H9 (cell line): ENCODE measurements at regions not wholly inside any gene's neighbourhood (a gene's known extent, or its start where the extent isn't known, plus 50 kb on each side); places are given as distances from the start of the nearest gene placed in this dataset.

ENCODE experiments used
- DNase-seq: peaks from one replicate; pipeline ENCODE4 v3.0.0-alpha.2; 2017
- H2AFZ ChIP-seq: one replicate; pipeline ENCODE4 v1.6.1; 2013; ENCODE audit warnings: mild to moderate bottlenecking, low read length, control low read depth, moderate library complexity
- H2AK5ac ChIP-seq: 2 replicates; pipeline ENCODE4 v1.6.1; 2013; ENCODE audit warnings: low read length, control low read depth, mixed read lengths; ENCODE audit not compliant: insufficient read length
- H2BK120ac ChIP-seq: one replicate; pipeline ENCODE4 v1.6.1; 2013; ENCODE audit warnings: low read depth, mild to moderate bottlenecking, low read length, control low read depth, inconsistent platforms; ENCODE audit not compliant: poor library complexity, severe bottlenecking
- H2BK12ac ChIP-seq: 2 replicates; pipeline ENCODE4 v1.6.1; 2013; ENCODE audit warnings: low read length, control low read depth, mixed read lengths, low read depth; ENCODE audit not compliant: insufficient read length
- H2BK15ac ChIP-seq: 2 replicates; pipeline ENCODE4 v1.6.1; 2013; ENCODE audit warnings: low read depth, low read length, control low read depth
- H2BK20ac ChIP-seq: one replicate; pipeline ENCODE4 v1.6.1; 2013; ENCODE audit warnings: low read depth, mild to moderate bottlenecking, low read length, control low read depth, inconsistent platforms; ENCODE audit not compliant: poor library complexity, severe bottlenecking
- H2BK5ac ChIP-seq: 2 replicates; pipeline ENCODE4 v1.6.1; 2013; ENCODE audit warnings: low read length, control low read depth, mixed read lengths; ENCODE audit not compliant: insufficient read length
- H3K14ac ChIP-seq: 2 replicates; pipeline ENCODE4 v1.6.1; 2013; ENCODE audit warnings: low read length, control low read depth; ENCODE audit not compliant: insufficient read depth
- H3K18ac ChIP-seq: 2 replicates; pipeline ENCODE4 v1.6.1; 2013; ENCODE audit warnings: low read depth, mild to moderate bottlenecking, mixed read lengths, low read length, control low read depth; ENCODE audit not compliant: insufficient read length
- H3K23ac ChIP-seq: 2 replicates; pipeline ENCODE4 v1.6.1; 2013; ENCODE audit warnings: low read length, control low read depth, mixed read lengths, low read depth; ENCODE audit not compliant: insufficient read length
- H3K23me2 ChIP-seq: 2 replicates; pipeline ENCODE4 v1.6.1; 2013; ENCODE audit warnings: low read depth, mild to moderate bottlenecking, mixed read lengths, low read length, control low read depth; ENCODE audit not compliant: insufficient read length, poor library complexity, severe bottlenecking
- H3K27ac ChIP-seq: 2 replicates; pipeline ENCODE4 v1.5.1; 2013; ENCODE audit warnings: low read length, control low read depth, mixed read lengths, low read depth; ENCODE audit not compliant: insufficient read length
- H3K27me3 ChIP-seq: 2 replicates; pipeline ENCODE4 v1.6.1; 2013; ENCODE audit warnings: low read length, control low read depth, inconsistent platforms; ENCODE audit not compliant: insufficient read depth
- H3K4ac ChIP-seq: 2 replicates; pipeline ENCODE4 v1.6.1; 2013; ENCODE audit warnings: low read depth, mild to moderate bottlenecking, control low read depth, inconsistent platforms, low read length, moderate library complexity
- H3K4me1 ChIP-seq: 2 replicates; pipeline ENCODE4 v1.6.1; 2013; ENCODE audit warnings: low read length, control low read depth, inconsistent platforms; ENCODE audit not compliant: insufficient read depth
- H3K4me2 ChIP-seq: 2 replicates; pipeline ENCODE4 v1.6.1; 2013; ENCODE audit warnings: low read length, control low read depth, mixed read lengths; ENCODE audit not compliant: insufficient read length, insufficient read depth
- H3K56ac ChIP-seq: 2 replicates; pipeline ENCODE4 v1.6.1; 2013; ENCODE audit warnings: low read depth, mild to moderate bottlenecking, mixed read lengths, low read length, control low read depth; ENCODE audit not compliant: insufficient read length
- H3K79me1 ChIP-seq: 2 replicates; pipeline ENCODE4 v1.6.1; 2013; ENCODE audit warnings: low read depth, mild to moderate bottlenecking, moderate library complexity, low read length, control low read depth, inconsistent platforms; ENCODE audit not compliant: insufficient read depth, poor library complexity, severe bottlenecking
- H3K79me2 ChIP-seq: 2 replicates; pipeline ENCODE4 v1.6.1; 2013; ENCODE audit warnings: low read length, control low read depth, inconsistent platforms; ENCODE audit not compliant: insufficient read depth
- H3K9ac ChIP-seq: 2 replicates; pipeline ENCODE4 v1.6.1; 2013; ENCODE audit warnings: low read length, control low read depth, mixed read lengths; ENCODE audit not compliant: insufficient read length; ENCODE audit errors: extremely low read depth
- H3K9me3 ChIP-seq: one replicate; pipeline ENCODE4 v1.6.1; 2013; ENCODE audit warnings: low read depth, low read length, inconsistent platforms; ENCODE audit not compliant: control insufficient read depth
- H3T11ph ChIP-seq: one replicate; pipeline ENCODE4 v1.6.1; 2013; ENCODE audit warnings: mild to moderate bottlenecking, low read length, control low read depth, inconsistent platforms
- H4K20me1 ChIP-seq: one replicate; pipeline ENCODE4 v1.6.1; 2013; ENCODE audit not compliant: control insufficient read depth, insufficient read length, insufficient read depth
- H4K5ac ChIP-seq: 2 replicates; pipeline ENCODE4 v1.6.1; 2013; ENCODE audit warnings: low read depth, mild to moderate bottlenecking, mixed read lengths, low read length, control low read depth; ENCODE audit not compliant: insufficient read length
- H4K8ac ChIP-seq: replicated peaks from 2 replicates; pipeline ENCODE4 v1.6.1; 2013; ENCODE audit warnings: low read length, control low read depth, mixed read lengths, low read depth; ENCODE audit not compliant: insufficient read length
- H4K91ac ChIP-seq: 2 replicates; pipeline ENCODE4 v1.6.1; 2013; ENCODE audit warnings: low read depth, mild to moderate bottlenecking, moderate library complexity, mixed read lengths, low read length, control low read depth; ENCODE audit not compliant: insufficient read length
- H3K27ac Mint-ChIP-seq, 3 experiments: 2 replicates in 2 of 3; 3 replicates in 1 of 3; pipeline ENCODE4 v1.8.0; 2020 to 2021; ENCODE audit warnings: mixed read lengths in 3 of 3, mild to moderate bottlenecking in 1 of 3, moderate library complexity in 1 of 3
- H3K27me3 Mint-ChIP-seq: 2 replicates; pipeline ENCODE4 v1.8.0; 2021; ENCODE audit warnings: low read depth, mild to moderate bottlenecking, moderate library complexity, mixed read lengths
- H3K36me3 Mint-ChIP-seq, 3 experiments: 2 replicates in 2 of 3; 3 replicates in 1 of 3; pipeline ENCODE4 v1.8.0; 2020 to 2021; ENCODE audit warnings: low read depth in 3 of 3, mixed read lengths in 3 of 3; ENCODE audit not compliant: insufficient read depth in 1 of 3
- H3K4me1 Mint-ChIP-seq, 2 experiments: 2 replicates each; pipeline ENCODE4 v1.8.0; 2020; ENCODE audit warnings: mixed read lengths in 2 of 2
- H3K4me3 Mint-ChIP-seq, 2 experiments: 2 replicates in 1 of 2; 3 replicates in 1 of 2; pipeline ENCODE4 v1.8.0; 2020 to 2021; ENCODE audit warnings: mild to moderate bottlenecking in 2 of 2, mixed read lengths in 2 of 2, moderate library complexity in 1 of 2
- H3K9me3 Mint-ChIP-seq, 2 experiments: 2 replicates in 1 of 2; 3 replicates in 1 of 2; pipeline ENCODE4 v1.8.0; 2020; ENCODE audit warnings: mild to moderate bottlenecking in 2 of 2, mixed read lengths in 2 of 2, moderate library complexity in 1 of 2
- WGBS: extraction: QIAGEN DNeasy Blood & Tissue Kit; methylation state at CpG from one replicate; pipeline ENCODE4 v1.1.7; 2013; ENCODE audit warnings: missing lambda C conversion rate, low lambda C conversion rate, mixed read lengths; ENCODE audit not compliant: insufficient read length; ENCODE audit errors: extremely low coverage; 5-methylcytosine and 5-hydroxymethylcytosine counted together
- TF ChIP-seq, protein P1 (sequence below): fragments of 200-600 bp; sonication (generic); conservative IDR thresholded peaks from 3 replicates; pipeline ENCODE4 v1.8.0; 2021; ENCODE audit warnings: antibody characterized with exemption, mild to moderate bottlenecking

DNA sequence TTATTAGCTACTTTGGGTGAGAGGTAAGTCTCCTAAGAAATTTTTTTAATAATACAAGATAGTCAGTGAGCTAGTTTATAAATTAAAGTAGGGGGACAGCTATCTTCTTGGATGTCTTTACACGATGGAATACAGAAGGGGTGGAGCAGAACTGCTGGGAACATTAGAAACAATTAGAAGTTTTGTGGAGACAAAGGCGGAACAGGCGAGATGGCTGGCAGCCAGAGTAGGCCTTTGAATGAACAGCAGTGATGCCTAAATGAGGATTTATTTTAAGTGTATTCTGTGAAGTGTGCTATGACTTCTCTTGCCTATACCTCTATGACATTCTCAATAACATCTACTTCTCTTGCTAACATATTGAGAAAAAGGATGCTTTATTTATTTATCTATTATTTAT is 1345.3 kb upstream of the SEL1L start:
- H2BK20ac ChIP-seq = no peak overlapping the region
- H3K18ac ChIP-seq = no peak overlapping the region
- no peak overlapping the region for H2BK120ac ChIP-seq
- H4K5ac ChIP-seq = no peak overlapping the region
- H3K9me3 ChIP-seq = no peaks in the 10 kb centered on the region
- no peak for DNase-seq
- no peak overlapping the region for H3K4ac ChIP-seq
- H3K9ac ChIP-seq = no peak overlapping the region
- Mint-ChIP-seq H3K4me1 (no peaks in the 10 kb centered on the region), H3K27ac (no peak overlapping the region), H3K9me3 (no peaks in the 10 kb centered on the region), H3K27me3 (no peaks in the 10 kb centered on the region), H3K4me3 (no peak overlapping the region), H3K36me3 (no peaks in the 10 kb centered on the region)
- no peak overlapping the region for H2AK5ac ChIP-seq
- no peak overlapping the region for H4K8ac ChIP-seq
- no peaks in the 10 kb centered on the region for H3K23me2 ChIP-seq
- TF ChIP-seq, protein P1, sequence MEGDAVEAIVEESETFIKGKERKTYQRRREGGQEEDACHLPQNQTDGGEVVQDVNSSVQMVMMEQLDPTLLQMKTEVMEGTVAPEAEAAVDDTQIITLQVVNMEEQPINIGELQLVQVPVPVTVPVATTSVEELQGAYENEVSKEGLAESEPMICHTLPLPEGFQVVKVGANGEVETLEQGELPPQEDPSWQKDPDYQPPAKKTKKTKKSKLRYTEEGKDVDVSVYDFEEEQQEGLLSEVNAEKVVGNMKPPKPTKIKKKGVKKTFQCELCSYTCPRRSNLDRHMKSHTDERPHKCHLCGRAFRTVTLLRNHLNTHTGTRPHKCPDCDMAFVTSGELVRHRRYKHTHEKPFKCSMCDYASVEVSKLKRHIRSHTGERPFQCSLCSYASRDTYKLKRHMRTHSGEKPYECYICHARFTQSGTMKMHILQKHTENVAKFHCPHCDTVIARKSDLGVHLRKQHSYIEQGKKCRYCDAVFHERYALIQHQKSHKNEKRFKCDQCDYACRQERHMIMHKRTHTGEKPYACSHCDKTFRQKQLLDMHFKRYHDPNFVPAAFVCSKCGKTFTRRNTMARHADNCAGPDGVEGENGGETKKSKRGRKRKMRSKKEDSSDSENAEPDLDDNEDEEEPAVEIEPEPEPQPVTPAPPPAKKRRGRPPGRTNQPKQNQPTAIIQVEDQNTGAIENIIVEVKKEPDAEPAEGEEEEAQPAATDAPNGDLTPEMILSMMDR = no peak
- no peak overlapping the region for H3K27ac ChIP-seq
- no peak overlapping the region for H2BK15ac ChIP-seq
- H2BK5ac ChIP-seq = no peak overlapping the region
- no CpG with 5 or more reads among the region's 3 CpGs for WGBS
- H4K91ac ChIP-seq = no peak overlapping the region
- H2BK12ac ChIP-seq = no peak overlapping the region
- H3K14ac ChIP-seq = no peak overlapping the region
- H3T11ph ChIP-seq = no peak overlapping the region
- no peak overlapping the region for H3K23ac ChIP-seq
- no peaks in the 10 kb centered on the region for H3K4me1 ChIP-seq
- no peaks in the 10 kb centered on the region for H3K79me1 ChIP-seq
- no peaks in the 10 kb centered on the region for H4K20me1 ChIP-seq
- H3K56ac ChIP-seq = no peak overlapping the region
- no peaks in the 10 kb centered on the region for H3K79me2 ChIP-seq
- H3K27me3 ChIP-seq = no peaks in the 10 kb centered on the region
- no peak overlapping the region for H3K4me2 ChIP-seq
- H2AFZ ChIP-seq = no peak overlapping the region
